ENCODE measurements at regions not wholly inside any gene's neighbourhood (a gene's known extent, or its start where the extent isn't known, plus 50 kb on each side); places are given as distances from the start of the nearest gene placed in this dataset.

DNA sequence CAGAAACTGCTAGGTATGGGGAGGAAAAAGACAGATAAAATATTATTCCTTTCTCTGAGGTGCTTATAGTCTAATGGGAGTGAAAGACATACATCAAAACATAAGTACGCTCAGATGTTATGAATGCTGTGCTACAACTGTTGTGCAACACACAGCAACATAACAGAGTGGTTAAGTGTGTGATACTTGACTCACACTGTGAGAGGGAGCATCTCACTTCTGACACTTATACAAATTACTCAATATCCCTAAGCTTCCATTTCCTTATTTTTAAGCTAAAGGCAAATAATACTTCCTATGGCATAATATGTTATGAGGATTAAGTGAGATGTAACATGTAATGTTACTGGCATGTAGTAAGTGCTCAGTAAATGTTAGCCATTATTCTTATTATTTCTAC, 110.6 kb upstream of the FER start:
- RAD21 ChIA-PET (ENCODE audit: low non-redundant PET in 1 of 2, low total read pairs in 2 of 2, uncharacterized antibody in 2 of 2, unreplicated experiment in 2 of 2): no interaction called here

More for the DNA sequence above, 110.6 kb upstream of the FER start:
- no peaks in the 10 kb centered on the region for H3K9me2 ChIP-seq (ENCODE audit: insufficient read depth)
- H3K4me3 ChIP-seq (replicated peaks in 1 of 2; ENCODE audit: low read depth in 1 of 2, low read length in 2 of 2): no peak overlapping the region
- H3K4me2 ChIP-seq (ENCODE audit: low read length): no peak overlapping the region
- no peaks in the 10 kb centered on the region for H3K27me3 ChIP-seq (ENCODE audit: insufficient read depth, low read length)
- ChIA-PET CTCF (no interaction called here), POLR2A (no interaction called here)
- H4K20me1 ChIP-seq (ENCODE audit: insufficient read depth): no peaks in the 10 kb centered on the region
- DNase-seq (ENCODE audit: low read depth, low spot score) (no peak), ATAC-seq (no peak)
- H3K9me3 ChIP-seq (ENCODE audit: control insufficient read depth in 1 of 2, insufficient read depth in 1 of 2, low read depth in 1 of 2, low read length in 2 of 2): no peaks in the 10 kb centered on the region
- H3K27ac ChIP-seq (ENCODE audit: low read depth, low read length): no peak overlapping the region
- no peaks in the 10 kb centered on the region for H3K79me2 ChIP-seq (ENCODE audit: insufficient read depth, low read length)
- intact Hi-C loops (cut with micrococcal nuclease): no loop called here
- TF ChIP-seq EZH2phosphoT487 (IDR thresholded peaks at IDR 0.05; ENCODE audit: borderline replicate concordance) (no peak), ZNF274 (IDR thresholded peaks at IDR 0.05; ENCODE audit: low read depth, low read length) (no peak), SIN3A (IDR thresholded peaks at IDR 0.05; ENCODE audit: low read depth) (no peak), POLR2A (IDR thresholded peaks at IDR 0.05; ENCODE audit: borderline replicate concordance, extremely low read depth, insufficient read depth, insufficient read length) (no peak), YY1 (IDR thresholded peaks at IDR 0.05; ENCODE audit: extremely low read depth, insufficient replicate concordance, low read depth, low read length) (no peak), CBX3 (IDR thresholded peaks at IDR 0.05; ENCODE audit: low read depth) (no peak), TCF7L2 (IDR thresholded peaks at IDR 0.05; ENCODE audit: borderline replicate concordance, extremely low read depth, insufficient read depth, insufficient read length) (no peak), CEBPB (IDR thresholded peaks at IDR 0.05; ENCODE audit: low read depth) (no peak), JUND (IDR thresholded peaks at IDR 0.05) (no peak), ELF1 (IDR thresholded peaks at IDR 0.05; ENCODE audit: borderline replicate concordance, low read depth) (no peak), POLR2AphosphoS5 (IDR thresholded peaks at IDR 0.05; ENCODE audit: low read depth, low read length) (no peak)
- TF ChIP-seq, protein P1, sequence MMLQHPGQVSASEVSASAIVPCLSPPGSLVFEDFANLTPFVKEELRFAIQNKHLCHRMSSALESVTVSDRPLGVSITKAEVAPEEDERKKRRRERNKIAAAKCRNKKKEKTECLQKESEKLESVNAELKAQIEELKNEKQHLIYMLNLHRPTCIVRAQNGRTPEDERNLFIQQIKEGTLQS (IDR thresholded peaks at IDR 0.05): no peak
- TF ChIP-seq, protein P2, sequence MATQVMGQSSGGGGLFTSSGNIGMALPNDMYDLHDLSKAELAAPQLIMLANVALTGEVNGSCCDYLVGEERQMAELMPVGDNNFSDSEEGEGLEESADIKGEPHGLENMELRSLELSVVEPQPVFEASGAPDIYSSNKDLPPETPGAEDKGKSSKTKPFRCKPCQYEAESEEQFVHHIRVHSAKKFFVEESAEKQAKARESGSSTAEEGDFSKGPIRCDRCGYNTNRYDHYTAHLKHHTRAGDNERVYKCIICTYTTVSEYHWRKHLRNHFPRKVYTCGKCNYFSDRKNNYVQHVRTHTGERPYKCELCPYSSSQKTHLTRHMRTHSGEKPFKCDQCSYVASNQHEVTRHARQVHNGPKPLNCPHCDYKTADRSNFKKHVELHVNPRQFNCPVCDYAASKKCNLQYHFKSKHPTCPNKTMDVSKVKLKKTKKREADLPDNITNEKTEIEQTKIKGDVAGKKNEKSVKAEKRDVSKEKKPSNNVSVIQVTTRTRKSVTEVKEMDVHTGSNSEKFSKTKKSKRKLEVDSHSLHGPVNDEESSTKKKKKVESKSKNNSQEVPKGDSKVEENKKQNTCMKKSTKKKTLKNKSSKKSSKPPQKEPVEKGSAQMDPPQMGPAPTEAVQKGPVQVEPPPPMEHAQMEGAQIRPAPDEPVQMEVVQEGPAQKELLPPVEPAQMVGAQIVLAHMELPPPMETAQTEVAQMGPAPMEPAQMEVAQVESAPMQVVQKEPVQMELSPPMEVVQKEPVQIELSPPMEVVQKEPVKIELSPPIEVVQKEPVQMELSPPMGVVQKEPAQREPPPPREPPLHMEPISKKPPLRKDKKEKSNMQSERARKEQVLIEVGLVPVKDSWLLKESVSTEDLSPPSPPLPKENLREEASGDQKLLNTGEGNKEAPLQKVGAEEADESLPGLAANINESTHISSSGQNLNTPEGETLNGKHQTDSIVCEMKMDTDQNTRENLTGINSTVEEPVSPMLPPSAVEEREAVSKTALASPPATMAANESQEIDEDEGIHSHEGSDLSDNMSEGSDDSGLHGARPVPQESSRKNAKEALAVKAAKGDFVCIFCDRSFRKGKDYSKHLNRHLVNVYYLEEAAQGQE (IDR thresholded peaks at IDR 0.05; ENCODE audit: low read depth): no peak
- TF ChIP-seq, protein P3, sequence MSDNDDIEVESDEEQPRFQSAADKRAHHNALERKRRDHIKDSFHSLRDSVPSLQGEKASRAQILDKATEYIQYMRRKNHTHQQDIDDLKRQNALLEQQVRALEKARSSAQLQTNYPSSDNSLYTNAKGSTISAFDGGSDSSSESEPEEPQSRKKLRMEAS (IDR thresholded peaks at IDR 0.05): no peak
- TF ChIP-seq, protein P4, sequence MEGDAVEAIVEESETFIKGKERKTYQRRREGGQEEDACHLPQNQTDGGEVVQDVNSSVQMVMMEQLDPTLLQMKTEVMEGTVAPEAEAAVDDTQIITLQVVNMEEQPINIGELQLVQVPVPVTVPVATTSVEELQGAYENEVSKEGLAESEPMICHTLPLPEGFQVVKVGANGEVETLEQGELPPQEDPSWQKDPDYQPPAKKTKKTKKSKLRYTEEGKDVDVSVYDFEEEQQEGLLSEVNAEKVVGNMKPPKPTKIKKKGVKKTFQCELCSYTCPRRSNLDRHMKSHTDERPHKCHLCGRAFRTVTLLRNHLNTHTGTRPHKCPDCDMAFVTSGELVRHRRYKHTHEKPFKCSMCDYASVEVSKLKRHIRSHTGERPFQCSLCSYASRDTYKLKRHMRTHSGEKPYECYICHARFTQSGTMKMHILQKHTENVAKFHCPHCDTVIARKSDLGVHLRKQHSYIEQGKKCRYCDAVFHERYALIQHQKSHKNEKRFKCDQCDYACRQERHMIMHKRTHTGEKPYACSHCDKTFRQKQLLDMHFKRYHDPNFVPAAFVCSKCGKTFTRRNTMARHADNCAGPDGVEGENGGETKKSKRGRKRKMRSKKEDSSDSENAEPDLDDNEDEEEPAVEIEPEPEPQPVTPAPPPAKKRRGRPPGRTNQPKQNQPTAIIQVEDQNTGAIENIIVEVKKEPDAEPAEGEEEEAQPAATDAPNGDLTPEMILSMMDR (IDR thresholded peaks at IDR 0.05 in 2 of 3, conservative IDR thresholded peaks at IDR 0.05 in 1 of 3; ENCODE audit: borderline replicate concordance in 1 of 3, insufficient read depth in 1 of 3, low read depth in 2 of 3, low read length in 2 of 3): no peak
- no peaks in the 10 kb centered on the region for H3K36me3 ChIP-seq (ENCODE audit: control insufficient read depth in 1 of 2, insufficient read depth in 2 of 2, low read length in 2 of 2)
- no TSS peak for BruUV-seq (replicated peaks)
- H3K9ac ChIP-seq (ENCODE audit: low read length): no peak overlapping the region
- H2AFZ ChIP-seq (ENCODE audit: low read depth, low read length, poor library complexity, severe bottlenecking): no peak overlapping the region
- H3K4me1 ChIP-seq (ENCODE audit: control insufficient read depth in 1 of 2, insufficient read depth in 2 of 2, low read length in 2 of 2): peaks cover 0 to 7% of the 10 kb centered on the region in 2 experiments; a peak in 2 of 4 replicates
